Adrenal gland (tissue), 5 donors: ENCODE measurements at regions not wholly inside any gene's neighbourhood (a gene's known extent, or its start where the extent isn't known, plus 50 kb on each side); places are given as distances from the start of the nearest gene placed in this dataset.
"Not testable (repeated sequence)": the region's sequence is repeated elsewhere in the genome, so short reads cannot be mapped to it uniquely, and the experiment has no call there.

Experiments used
- POLR2A ChIP-seq, 2 donors: fragments of 450-650 bp; IDR thresholded peaks; one replicate each; pipeline ENCODE4 v1.6.1; 2017; ENCODE audit warnings: antibody characterized with exemption in 2 of 2, mild to moderate bottlenecking in 2 of 2, moderate library complexity in 1 of 2
- TF ChIP-seq, protein P1 (sequence below), 6 experiments: fragments of 450-650 bp in 4 of 6; fragments of 200-600 bp in 2 of 6; sonication (generic) in 1 of 6; IDR thresholded peaks; 1 replicate in 5 of 6; 2 replicates in 1 of 6; pipeline versions ENCODE4 v1.5.1 to v1.8.0; 2016 to 2021; ENCODE audit warnings: antibody characterized with exemption in 6 of 6, mild to moderate bottlenecking in 2 of 6, moderate library complexity in 1 of 6
- donor health status: DM: no; HTN: no; CAD: no.

- TF ChIP-seq, protein P1, sequence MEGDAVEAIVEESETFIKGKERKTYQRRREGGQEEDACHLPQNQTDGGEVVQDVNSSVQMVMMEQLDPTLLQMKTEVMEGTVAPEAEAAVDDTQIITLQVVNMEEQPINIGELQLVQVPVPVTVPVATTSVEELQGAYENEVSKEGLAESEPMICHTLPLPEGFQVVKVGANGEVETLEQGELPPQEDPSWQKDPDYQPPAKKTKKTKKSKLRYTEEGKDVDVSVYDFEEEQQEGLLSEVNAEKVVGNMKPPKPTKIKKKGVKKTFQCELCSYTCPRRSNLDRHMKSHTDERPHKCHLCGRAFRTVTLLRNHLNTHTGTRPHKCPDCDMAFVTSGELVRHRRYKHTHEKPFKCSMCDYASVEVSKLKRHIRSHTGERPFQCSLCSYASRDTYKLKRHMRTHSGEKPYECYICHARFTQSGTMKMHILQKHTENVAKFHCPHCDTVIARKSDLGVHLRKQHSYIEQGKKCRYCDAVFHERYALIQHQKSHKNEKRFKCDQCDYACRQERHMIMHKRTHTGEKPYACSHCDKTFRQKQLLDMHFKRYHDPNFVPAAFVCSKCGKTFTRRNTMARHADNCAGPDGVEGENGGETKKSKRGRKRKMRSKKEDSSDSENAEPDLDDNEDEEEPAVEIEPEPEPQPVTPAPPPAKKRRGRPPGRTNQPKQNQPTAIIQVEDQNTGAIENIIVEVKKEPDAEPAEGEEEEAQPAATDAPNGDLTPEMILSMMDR (IDR thresholded peaks at IDR 0.05) = not testable (repeated sequence)
- TF ChIP-seq POLR2A (IDR thresholded peaks at IDR 0.05) = not testable (repeated sequence)
These were observed 445.1 kb downstream of the PTPRU start for GRCh38 chr1:29681416-29681815.
